KMS-11 (cell line): ENCODE measurements at regions not wholly inside any gene's neighbourhood (a gene's known extent, or its start where the extent isn't known, plus 50 kb on each side); places are given as distances from the start of the nearest gene placed in this dataset.

ENCODE experiments used
- H2AFZ ChIP-seq: fragments of 200-600 bp; sonication (generic); 2 replicates; pipeline ENCODE4 v1.6.1; 2016; ENCODE audit warnings: antibody characterized with exemption, mixed run types, low read depth
- H3K27ac ChIP-seq: fragments of 200-600 bp; sonication (generic); 2 replicates; pipeline ENCODE4 v1.6.1; 2016; ENCODE audit warnings: mild to moderate bottlenecking, mixed run types
- H3K27me3 ChIP-seq: fragments of 200-600 bp; sonication (generic); 2 replicates; pipeline ENCODE4 v1.6.1; 2017; ENCODE audit warnings: mild to moderate bottlenecking, low read depth, mixed run types, moderate library complexity; ENCODE audit not compliant: insufficient read depth
- H3K36me3 ChIP-seq: fragments of 200-600 bp; sonication (generic); 2 replicates; pipeline ENCODE4 v1.6.1; 2017; ENCODE audit warnings: mild to moderate bottlenecking, mixed run types; ENCODE audit not compliant: insufficient read depth
- H3K4me1 ChIP-seq: fragments of 200-600 bp; sonication (generic); 2 replicates; pipeline ENCODE4 v1.6.1; 2016; ENCODE audit warnings: mild to moderate bottlenecking, low read depth, mixed run types; ENCODE audit not compliant: poor library complexity, severe bottlenecking
- H3K4me2 ChIP-seq: fragments of 200-600 bp; sonication (generic); 2 replicates; pipeline ENCODE4 v1.7.0; 2016; ENCODE audit warnings: mild to moderate bottlenecking, mixed run types
- H3K4me3 ChIP-seq: fragments of 200-600 bp; sonication (generic); IDR thresholded peaks from 2 replicates; pipeline ENCODE4 v1.6.1; 2017; ENCODE audit warnings: low read depth, low read length, mixed read lengths; ENCODE audit not compliant: insufficient read depth
- H3K79me2 ChIP-seq: fragments of 200-600 bp; sonication (generic); 2 replicates; pipeline ENCODE4 v1.6.1; 2016; ENCODE audit warnings: low read depth, mixed run types; ENCODE audit not compliant: insufficient read depth
- H3K9ac ChIP-seq: fragments of 200-600 bp; sonication (generic); 2 replicates; pipeline ENCODE4 v1.6.1; 2016; ENCODE audit warnings: mild to moderate bottlenecking, mixed run types
- H4K20me1 ChIP-seq: fragments of 200-600 bp; sonication (generic); 2 replicates; pipeline ENCODE4 v1.6.1; 2016; ENCODE audit warnings: mild to moderate bottlenecking, mixed run types; ENCODE audit not compliant: insufficient read depth
- CTCF ChIP-seq: fragments of 200-600 bp; sonication (generic); conservative IDR thresholded peaks from 2 replicates; pipeline ENCODE4 v1.6.1; 2017; ENCODE audit warnings: low read depth, mild to moderate bottlenecking, antibody characterized with exemption, low read length, moderate library complexity, mixed read lengths

GRCh38 chr11:116403794-116404461 is 368.9 kb downstream of the BUD13 start:
- no peak overlapping the region for H3K4me2 ChIP-seq
- H3K27me3 ChIP-seq = no peaks in the 10 kb centered on the region
- no peak overlapping the region for H3K27ac ChIP-seq
- TF ChIP-seq CTCF = no peak
- H3K9ac ChIP-seq = no peak overlapping the region
- no peak overlapping the region for H3K4me3 ChIP-seq
- H2AFZ ChIP-seq = no peak overlapping the region
- no peaks in the 10 kb centered on the region for H3K79me2 ChIP-seq
- H4K20me1 ChIP-seq = no peaks in the 10 kb centered on the region
- H3K36me3 ChIP-seq = no peaks in the 10 kb centered on the region
- peaks cover 9% of the 10 kb centered on the region for H3K4me1 ChIP-seq

- no peak for TF ChIP-seq CTCF
- peaks cover 9% of the 10 kb centered on the region for H3K4me1 ChIP-seq
These were observed 372.7 kb downstream of the BUD13 start for GRCh38 chr11:116400081-116400480.

GRCh38 chr11:116397602-116398084 is 375.1 kb downstream of the BUD13 start:
- H3K27ac ChIP-seq = no peak overlapping the region
- TF ChIP-seq CTCF = no peak

More at GRCh38 chr11:116400081-116400480, 372.7 kb downstream of the BUD13 start:
- Histone ChIP-seq H3K4me3 (no peak overlapping the region), H3K27ac (no peak overlapping the region), H4K20me1 (no peaks in the 10 kb centered on the region), H3K9ac (no peak overlapping the region), H3K79me2 (no peaks in the 10 kb centered on the region), H3K36me3 (no peaks in the 10 kb centered on the region), H3K27me3 (no peaks in the 10 kb centered on the region), H3K4me2 (no peak overlapping the region), H2AFZ (no peak overlapping the region)

GRCh38 chr11:116396331-116396730 is 376.5 kb downstream of the BUD13 start:
- H3K27me3 ChIP-seq = no peaks in the 10 kb centered on the region
- H3K4me1 ChIP-seq = no peaks in the 10 kb centered on the region
- no peak overlapping the region for H3K4me3 ChIP-seq
- no peak overlapping the region for H3K9ac ChIP-seq
- no peak for TF ChIP-seq CTCF
- no peaks in the 10 kb centered on the region for H3K79me2 ChIP-seq
- no peak overlapping the region for H2AFZ ChIP-seq
- no peaks in the 10 kb centered on the region for H3K36me3 ChIP-seq
- H4K20me1 ChIP-seq = no peaks in the 10 kb centered on the region
- H3K4me2 ChIP-seq = no peak overlapping the region
- H3K27ac ChIP-seq = no peak overlapping the region

More at GRCh38 chr11:116397602-116398084, 375.1 kb downstream of the BUD13 start:
- H3K4me1 ChIP-seq = no peaks in the 10 kb centered on the region
- H3K4me2 ChIP-seq = no peak overlapping the region
- no peaks in the 10 kb centered on the region for H4K20me1 ChIP-seq
- H3K4me3 ChIP-seq = no peak overlapping the region
- no peak overlapping the region for H2AFZ ChIP-seq
- no peaks in the 10 kb centered on the region for H3K36me3 ChIP-seq
- no peaks in the 10 kb centered on the region for H3K27me3 ChIP-seq
- no peak overlapping the region for H3K9ac ChIP-seq
- no peaks in the 10 kb centered on the region for H3K79me2 ChIP-seq
